Neural progenitor cell (in vitro differentiated cells): ENCODE measurements at regions not wholly inside any gene's neighbourhood (a gene's known extent, or its start where the extent isn't known, plus 50 kb on each side); places are given as distances from the start of the nearest gene placed in this dataset.

Experiments used
- CTCF ChIP-seq: fragments of 200-600 bp; sonication (generic); IDR thresholded peaks from 2 replicates; pipeline ENCODE4 v1.5.1; 2017; ENCODE audit warnings: antibody characterized with exemption, mild to moderate bottlenecking
- EZH2 ChIP-seq: fragments of 200-600 bp; sonication (generic); IDR thresholded peaks from 2 replicates; pipeline ENCODE4 v1.6.1; 2017; ENCODE audit warnings: antibody characterized with exemption, mild to moderate bottlenecking, moderate library complexity
- EZH2phosphoT487 ChIP-seq: fragments of 200-600 bp; sonication (generic); IDR thresholded peaks from 2 replicates; pipeline ENCODE4 v1.6.1; 2017; ENCODE audit warnings: antibody characterized with exemption

DNA sequence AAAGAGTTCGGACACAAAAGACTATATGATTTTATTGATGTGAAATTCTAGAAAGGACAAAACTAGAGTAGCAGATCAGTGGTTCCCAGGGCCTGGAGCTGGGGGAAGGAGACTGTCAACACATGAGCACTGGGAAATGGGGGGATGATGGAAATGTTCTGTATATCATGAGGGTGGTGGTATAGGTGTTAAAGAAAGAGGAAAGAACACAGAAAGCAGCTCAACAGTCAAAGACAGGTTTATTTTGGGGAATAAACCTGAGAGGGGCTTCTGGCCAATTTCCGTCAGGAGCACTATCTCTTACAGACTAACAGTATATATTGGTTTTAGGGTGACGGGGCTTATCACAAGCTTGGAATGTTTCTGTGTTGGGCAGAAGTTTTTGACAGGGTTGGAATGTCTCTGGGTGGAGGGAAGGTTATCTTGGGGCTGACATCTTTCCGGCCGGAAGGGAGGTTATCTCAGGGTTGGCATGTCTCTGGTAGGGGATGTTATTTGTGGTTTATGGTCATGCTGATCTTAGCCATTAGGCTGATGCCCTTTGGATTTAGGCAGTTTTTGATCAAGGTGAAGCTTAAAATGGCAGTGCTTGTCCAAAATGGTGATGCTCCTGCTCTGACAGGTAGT lies 254.6 kb upstream of the NRP1 start:
- TF ChIP-seq CTCF, result no peak
- no peak for TF ChIP-seq EZH2
- no peak for TF ChIP-seq EZH2phosphoT487
